SK-N-SH (cell line): ENCODE measurements at regions not wholly inside any gene's neighbourhood (a gene's known extent, or its start where the extent isn't known, plus 50 kb on each side); places are given as distances from the start of the nearest gene placed in this dataset.

Experiments
- ELF1 ChIP-seq: IDR thresholded peaks from 2 replicates; pipeline ENCODE4 v1.4.0; 2012
- EZH2phosphoT487 ChIP-seq: fragments of 200-600 bp; sonication (generic); IDR thresholded peaks from 2 replicates; pipeline ENCODE4 v1.6.1; 2017; ENCODE audit warnings: low read depth, mixed run types, mild to moderate bottlenecking, antibody characterized with exemption, moderate library complexity, borderline replicate concordance
- FOXJ3 ChIP-seq: sonication (generic); formaldehyde crosslinking; IDR thresholded peaks from 2 replicates; pipeline ENCODE4 v1.5.1; 2020; ENCODE audit warnings: mild to moderate bottlenecking, missing genetic modification reagents
- FOXM1 ChIP-seq: IDR thresholded peaks from 2 replicates; pipeline ENCODE4 v1.4.0; 2012; ENCODE audit warnings: low read depth, mild to moderate bottlenecking
- GABPA ChIP-seq: IDR thresholded peaks from 2 replicates; pipeline ENCODE4 v1.4.0; 2012; ENCODE audit warnings: low read depth, mild to moderate bottlenecking
- POLR2AphosphoS5 ChIP-seq: IDR thresholded peaks from 2 replicates; pipeline ENCODE4 v1.6.1; 2012; ENCODE audit warnings: low read depth, low read length
- SMC3 ChIP-seq: IDR thresholded peaks from 2 replicates; pipeline ENCODE4 v1.6.1; 2012; ENCODE audit warnings: low read depth, low read length, improper control_type of control experiment
- TEAD4 ChIP-seq: IDR thresholded peaks from 2 replicates; pipeline ENCODE4 v1.4.0; 2012; ENCODE audit warnings: mild to moderate bottlenecking, borderline replicate concordance; ENCODE audit not compliant: insufficient read depth
- TF ChIP-seq, protein P1 (sequence below): fragments of 200-600 bp; sonication (generic); IDR thresholded peaks from 2 replicates; pipeline ENCODE4 v1.6.1; 2017; ENCODE audit warnings: antibody characterized with exemption, mild to moderate bottlenecking, moderate library complexity
- TF ChIP-seq, protein P2 (sequence below): IDR thresholded peaks from 2 replicates; pipeline ENCODE4 v1.4.0; 2012; ENCODE audit warnings: low read depth
- TF ChIP-seq, protein P3 (sequence below): IDR thresholded peaks from 2 replicates; pipeline ENCODE4 v1.6.1; 2012; ENCODE audit warnings: mild to moderate bottlenecking, low read depth, low read length, moderate library complexity

DNA sequence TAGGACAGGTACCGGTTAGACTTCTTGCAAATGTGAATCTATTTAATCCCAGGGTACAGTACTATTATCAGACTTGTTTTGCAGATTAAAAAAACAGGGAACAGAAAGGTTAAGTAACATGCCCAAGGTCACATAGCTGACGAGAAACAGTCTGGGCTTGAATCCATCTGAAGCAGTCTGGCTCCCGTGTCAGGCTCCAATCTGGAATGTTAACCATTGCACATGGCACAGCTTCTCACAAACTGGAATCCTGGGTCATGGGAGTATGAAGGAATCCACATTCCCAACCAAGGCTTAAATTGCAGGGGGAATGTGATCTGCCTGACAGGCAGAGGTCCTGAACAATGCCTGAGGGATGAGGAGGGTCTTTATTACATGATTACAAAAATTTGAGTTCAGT is 187.5 kb upstream of the SPTLC3 start:
- TF ChIP-seq, protein P1, sequence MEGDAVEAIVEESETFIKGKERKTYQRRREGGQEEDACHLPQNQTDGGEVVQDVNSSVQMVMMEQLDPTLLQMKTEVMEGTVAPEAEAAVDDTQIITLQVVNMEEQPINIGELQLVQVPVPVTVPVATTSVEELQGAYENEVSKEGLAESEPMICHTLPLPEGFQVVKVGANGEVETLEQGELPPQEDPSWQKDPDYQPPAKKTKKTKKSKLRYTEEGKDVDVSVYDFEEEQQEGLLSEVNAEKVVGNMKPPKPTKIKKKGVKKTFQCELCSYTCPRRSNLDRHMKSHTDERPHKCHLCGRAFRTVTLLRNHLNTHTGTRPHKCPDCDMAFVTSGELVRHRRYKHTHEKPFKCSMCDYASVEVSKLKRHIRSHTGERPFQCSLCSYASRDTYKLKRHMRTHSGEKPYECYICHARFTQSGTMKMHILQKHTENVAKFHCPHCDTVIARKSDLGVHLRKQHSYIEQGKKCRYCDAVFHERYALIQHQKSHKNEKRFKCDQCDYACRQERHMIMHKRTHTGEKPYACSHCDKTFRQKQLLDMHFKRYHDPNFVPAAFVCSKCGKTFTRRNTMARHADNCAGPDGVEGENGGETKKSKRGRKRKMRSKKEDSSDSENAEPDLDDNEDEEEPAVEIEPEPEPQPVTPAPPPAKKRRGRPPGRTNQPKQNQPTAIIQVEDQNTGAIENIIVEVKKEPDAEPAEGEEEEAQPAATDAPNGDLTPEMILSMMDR, result no peak
- TF ChIP-seq ELF1 (no peak), GABPA (no peak), FOXJ3 (CRISPR knock-in tag) (no peak), SMC3 (no peak), EZH2phosphoT487 (no peak), FOXM1 (no peak), TEAD4 (no peak), POLR2AphosphoS5 (no peak)
- TF ChIP-seq, protein P2, sequence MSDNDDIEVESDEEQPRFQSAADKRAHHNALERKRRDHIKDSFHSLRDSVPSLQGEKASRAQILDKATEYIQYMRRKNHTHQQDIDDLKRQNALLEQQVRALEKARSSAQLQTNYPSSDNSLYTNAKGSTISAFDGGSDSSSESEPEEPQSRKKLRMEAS, result no peak
- TF ChIP-seq, protein P3, sequence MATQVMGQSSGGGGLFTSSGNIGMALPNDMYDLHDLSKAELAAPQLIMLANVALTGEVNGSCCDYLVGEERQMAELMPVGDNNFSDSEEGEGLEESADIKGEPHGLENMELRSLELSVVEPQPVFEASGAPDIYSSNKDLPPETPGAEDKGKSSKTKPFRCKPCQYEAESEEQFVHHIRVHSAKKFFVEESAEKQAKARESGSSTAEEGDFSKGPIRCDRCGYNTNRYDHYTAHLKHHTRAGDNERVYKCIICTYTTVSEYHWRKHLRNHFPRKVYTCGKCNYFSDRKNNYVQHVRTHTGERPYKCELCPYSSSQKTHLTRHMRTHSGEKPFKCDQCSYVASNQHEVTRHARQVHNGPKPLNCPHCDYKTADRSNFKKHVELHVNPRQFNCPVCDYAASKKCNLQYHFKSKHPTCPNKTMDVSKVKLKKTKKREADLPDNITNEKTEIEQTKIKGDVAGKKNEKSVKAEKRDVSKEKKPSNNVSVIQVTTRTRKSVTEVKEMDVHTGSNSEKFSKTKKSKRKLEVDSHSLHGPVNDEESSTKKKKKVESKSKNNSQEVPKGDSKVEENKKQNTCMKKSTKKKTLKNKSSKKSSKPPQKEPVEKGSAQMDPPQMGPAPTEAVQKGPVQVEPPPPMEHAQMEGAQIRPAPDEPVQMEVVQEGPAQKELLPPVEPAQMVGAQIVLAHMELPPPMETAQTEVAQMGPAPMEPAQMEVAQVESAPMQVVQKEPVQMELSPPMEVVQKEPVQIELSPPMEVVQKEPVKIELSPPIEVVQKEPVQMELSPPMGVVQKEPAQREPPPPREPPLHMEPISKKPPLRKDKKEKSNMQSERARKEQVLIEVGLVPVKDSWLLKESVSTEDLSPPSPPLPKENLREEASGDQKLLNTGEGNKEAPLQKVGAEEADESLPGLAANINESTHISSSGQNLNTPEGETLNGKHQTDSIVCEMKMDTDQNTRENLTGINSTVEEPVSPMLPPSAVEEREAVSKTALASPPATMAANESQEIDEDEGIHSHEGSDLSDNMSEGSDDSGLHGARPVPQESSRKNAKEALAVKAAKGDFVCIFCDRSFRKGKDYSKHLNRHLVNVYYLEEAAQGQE, result no peak
